GM18519 (cell line): ENCODE measurements at regions not wholly inside any gene's neighbourhood (a gene's known extent, or its start where the extent isn't known, plus 50 kb on each side); places are given as distances from the start of the nearest gene placed in this dataset.

ENCODE experiments used
- ATAC-seq: cut with Tn5 transposase; IDR thresholded peaks from one replicate; pipeline ENCODE4 v1.9.1; 2021; ENCODE audit warnings: mild to moderate bottlenecking, moderate library complexity; ENCODE audit not compliant: unreplicated experiment, low FRiP score

DNA sequence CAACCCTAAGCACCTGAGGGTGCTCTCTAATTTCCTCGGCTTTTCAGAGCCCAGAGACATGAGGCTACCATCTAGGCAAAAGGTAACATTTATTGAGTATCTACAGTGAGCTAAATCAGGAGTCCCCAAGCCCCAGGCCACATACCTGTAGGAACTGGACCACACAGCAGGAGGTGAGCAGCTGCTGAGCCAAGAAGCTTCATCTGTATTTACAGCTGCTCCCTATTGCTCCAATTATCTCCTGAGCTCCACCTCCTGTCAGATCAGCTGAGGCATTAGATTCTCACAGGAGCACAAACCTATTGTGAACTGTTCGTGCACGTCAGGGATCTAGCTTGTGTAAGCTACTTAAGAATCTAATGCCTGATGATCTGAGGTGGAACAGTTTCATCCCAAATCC, 70.2 kb downstream of the RND3 start:
- ATAC-seq: no peak

DNA sequence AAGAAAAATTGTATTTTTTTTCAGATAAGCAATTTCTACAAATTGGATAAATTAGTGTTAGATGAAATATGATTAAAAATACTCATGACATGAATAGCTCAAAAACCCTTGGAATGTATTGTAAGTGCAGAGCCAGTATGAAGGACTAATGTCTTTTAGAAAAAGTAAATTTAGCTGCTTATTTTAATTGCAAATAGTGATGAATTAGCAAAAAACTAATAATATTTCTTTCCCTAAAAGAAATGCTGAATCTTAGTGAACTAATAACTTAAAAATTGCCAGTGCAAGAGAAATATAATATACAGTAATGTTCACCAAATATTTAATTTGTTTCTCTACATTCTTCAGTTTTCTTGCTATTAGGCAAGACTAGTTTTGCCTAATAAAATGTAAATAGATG, 72.4 kb downstream of the RND3 start:
- no peak for ATAC-seq

GRCh38 chr2:150413910-150414309, 73.6 kb downstream of the RND3 start:
- no peak for ATAC-seq

GRCh38 chr2:150413366-150413765, 74.1 kb downstream of the RND3 start:
- no peak for ATAC-seq

- no peak for ATAC-seq
Measured at GRCh38 chr2:150410809-150411208, 76.7 kb downstream of the RND3 start.

DNA sequence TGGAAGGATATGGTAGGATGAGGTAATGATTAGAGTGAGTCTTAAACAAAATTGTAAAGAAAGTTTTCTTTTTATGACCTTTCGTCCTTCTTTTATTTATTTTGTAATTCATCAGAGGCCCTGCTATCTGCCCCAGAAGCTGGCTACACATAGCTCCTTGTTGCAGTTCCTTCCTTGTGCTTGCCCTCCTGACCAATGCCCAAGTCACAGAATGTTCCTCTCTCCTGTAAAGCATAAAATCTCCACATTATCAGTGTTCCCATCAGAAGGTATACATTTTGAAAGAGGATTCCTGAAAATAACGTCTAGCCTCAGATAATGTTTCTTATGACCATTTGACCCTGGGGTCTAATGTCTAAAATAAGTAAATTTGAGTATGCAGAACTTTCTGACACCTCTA, 78.3 kb downstream of the RND3 start:
- no peak for ATAC-seq

GRCh38 chr2:150404147-150404546, 83.3 kb downstream of the RND3 start:
- ATAC-seq: no peak

- ATAC-seq: peak; percentile 85
Measured at GRCh38 chr2:150403457-150403856, 84.0 kb downstream of the RND3 start.

- no peak for ATAC-seq
Measured at GRCh38 chr2:150402953-150403352, 84.5 kb downstream of the RND3 start.

DNA sequence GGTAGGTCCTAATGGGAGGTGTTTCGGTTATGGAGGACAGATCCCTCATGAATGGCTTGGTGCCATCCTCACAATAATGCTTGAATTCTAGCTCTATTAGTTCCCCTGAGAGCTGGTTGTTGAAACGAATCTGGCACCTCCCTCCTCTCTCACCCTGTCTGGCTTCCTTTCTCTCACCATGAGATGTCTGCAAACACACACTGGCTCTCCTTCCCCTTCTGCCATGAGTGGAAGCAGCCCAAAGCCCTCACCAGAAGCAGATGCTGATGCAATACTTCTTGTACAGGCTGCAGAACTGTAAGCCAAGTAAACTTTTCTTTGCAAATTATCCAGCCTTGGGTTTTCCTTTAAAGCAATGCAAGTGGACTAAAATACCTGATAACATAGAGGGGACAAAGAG, 86.6 kb downstream of the RND3 start:
- no peak for ATAC-seq

GRCh38 chr2:150392614-150393013, 94.9 kb downstream of the RND3 start:
- ATAC-seq: no peak

GRCh38 chr2:150391779-150392178, 95.7 kb downstream of the RND3 start:
- no peak for ATAC-seq

- no peak for ATAC-seq
Measured at GRCh38 chr2:150389447-150389846, 98.0 kb downstream of the RND3 start.

- no peak for ATAC-seq
Measured at GRCh38 chr2:150388289-150388625, 99.2 kb downstream of the RND3 start.

- no peak for ATAC-seq
Measured at GRCh38 chr2:150387586-150388288, 99.7 kb downstream of the RND3 start.

DNA sequence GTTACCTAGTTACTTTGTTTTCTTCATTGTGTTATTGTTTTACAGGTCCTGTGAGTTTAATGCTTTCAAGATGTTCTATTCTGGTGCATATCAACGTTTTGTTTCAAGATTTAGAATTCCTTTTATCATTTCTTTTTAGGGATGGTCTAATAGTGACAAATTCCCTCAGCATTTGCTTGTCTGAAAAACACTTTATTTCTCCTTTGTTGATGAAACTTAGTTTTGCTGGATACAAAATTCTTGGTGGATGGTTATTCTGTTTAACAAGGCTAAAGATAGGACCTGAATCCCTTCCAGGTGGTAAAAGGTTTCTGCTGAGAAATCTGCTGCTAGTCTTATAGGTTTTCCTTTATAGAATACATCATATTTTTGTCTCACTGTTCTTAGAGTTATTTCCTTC, 102.3 kb downstream of the RND3 start:
- no peak for ATAC-seq

GRCh38 chr2:150383587-150383986, 103.9 kb downstream of the RND3 start:
- ATAC-seq: no peak

DNA sequence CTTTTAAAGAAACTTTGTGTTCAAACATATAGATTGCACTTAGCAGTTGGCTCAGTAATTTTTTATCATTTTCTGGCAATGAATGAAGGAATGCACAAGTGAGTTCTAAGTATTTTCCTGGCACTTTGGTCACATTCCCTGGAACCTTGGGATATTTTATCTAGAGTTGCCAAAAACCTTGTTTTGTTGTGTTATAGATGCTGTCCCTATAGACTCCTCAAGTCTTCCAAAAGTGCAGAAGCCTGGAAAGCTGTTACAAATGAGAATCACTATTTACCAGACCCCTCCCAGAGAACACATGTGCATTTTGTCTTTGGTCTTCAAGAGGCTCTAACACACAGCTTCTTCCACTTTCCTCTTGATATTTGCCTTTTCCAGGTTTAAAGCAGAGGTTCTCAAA, 108.3 kb downstream of the RND3 start:
- no peak for ATAC-seq

DNA sequence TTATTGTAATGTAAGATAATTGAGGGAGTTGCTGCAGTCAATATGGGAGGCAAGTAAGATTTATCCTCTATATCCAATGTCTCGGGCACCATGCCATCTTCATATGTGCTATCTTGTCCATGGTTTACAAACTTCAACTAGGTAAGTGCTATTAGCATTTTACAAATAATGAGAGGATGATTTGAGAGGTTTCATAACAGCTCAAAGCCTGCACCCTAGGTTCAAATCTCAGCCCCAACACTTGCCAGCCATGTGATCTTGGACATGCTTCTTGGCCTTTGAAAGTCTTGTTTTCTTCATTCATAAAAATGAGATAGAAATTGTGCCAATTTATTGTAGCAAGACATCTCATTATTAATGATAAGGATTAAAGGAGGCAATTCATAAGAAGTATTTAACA, 108.8 kb downstream of the RND3 start:
- no peak for ATAC-seq

- no peak for ATAC-seq
Measured at GRCh38 chr2:150376553-150377335, 110.7 kb downstream of the RND3 start.

- no peak for ATAC-seq
Measured at GRCh38 chr2:150375333-150375732, 112.1 kb downstream of the RND3 start.

- ATAC-seq: no peak
Measured at GRCh38 chr2:150374492-150374891, 113.0 kb downstream of the RND3 start.
